ENCODE measurements at regions not wholly inside any gene's neighbourhood (a gene's known extent, or its start where the extent isn't known, plus 50 kb on each side); places are given as distances from the start of the nearest gene placed in this dataset.

DNA sequence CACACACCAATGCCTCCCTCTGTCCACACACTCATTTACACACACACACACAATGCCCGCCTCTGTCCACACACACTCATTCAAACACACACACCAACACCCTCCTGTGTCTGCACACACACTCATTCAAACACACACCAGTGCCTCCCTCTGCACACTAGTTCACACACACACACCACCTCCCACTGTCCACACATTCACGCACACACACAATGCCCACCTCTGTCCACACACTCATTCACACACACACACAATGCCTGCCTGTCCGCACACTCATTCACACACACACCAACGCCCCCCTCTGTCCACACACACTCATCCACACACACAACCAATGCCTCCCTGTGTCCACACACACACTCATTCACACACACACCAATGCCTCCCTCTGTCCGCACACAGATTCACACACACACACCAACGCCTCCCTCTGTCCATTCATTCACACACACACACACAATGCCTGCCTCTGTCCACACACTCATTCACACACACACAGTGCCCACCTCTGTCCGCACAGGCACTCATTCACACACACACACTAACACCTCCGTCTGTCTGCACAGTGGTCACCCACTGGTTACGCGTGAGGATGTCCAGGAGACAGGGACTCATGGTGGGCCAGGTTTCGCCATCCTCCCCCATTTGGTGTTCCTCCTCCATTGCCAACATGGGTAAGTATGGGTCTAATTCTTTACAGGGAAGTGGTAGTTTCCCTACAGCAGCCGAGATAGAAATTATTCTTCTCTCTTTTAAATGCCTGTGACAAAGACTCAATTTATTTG lies 62.4 kb upstream of the THBS2 start:
- DNase-seq (ENCODE audit: low read depth, low spot score): no peak
- H3K27ac ChIP-seq (ENCODE audit: low read depth, low read length): no peak overlapping the region
- H3K4me1 ChIP-seq (ENCODE audit: control insufficient read depth in 1 of 2, insufficient read depth in 2 of 2, low read length in 2 of 2): no peaks in the 10 kb centered on the region
- no peak overlapping the region for H3K4me2 ChIP-seq (ENCODE audit: low read length)
- H2AFZ ChIP-seq (ENCODE audit: low read depth, low read length, poor library complexity, severe bottlenecking): no peak overlapping the region
- H3K4me3 ChIP-seq (replicated peaks in 1 of 2; ENCODE audit: low read depth in 1 of 2, low read length in 2 of 2): no peak overlapping the region
- BruUV-seq (replicated peaks): no TSS peak
- no peaks in the 10 kb centered on the region for H3K27me3 ChIP-seq (ENCODE audit: insufficient read depth, low read length)
- no peaks in the 10 kb centered on the region for H3K79me2 ChIP-seq (ENCODE audit: insufficient read depth, low read length)
- no peaks in the 10 kb centered on the region; a peak in 1 of 4 replicates for H3K9me3 ChIP-seq (ENCODE audit: control insufficient read depth in 1 of 2, insufficient read depth in 1 of 2, low read depth in 1 of 2, low read length in 2 of 2)
- no peak for TF ChIP-seq POLR2AphosphoS5 (IDR thresholded peaks at IDR 0.05; ENCODE audit: low read depth, low read length)
- no peak for TF ChIP-seq ZNF274 (IDR thresholded peaks at IDR 0.05; ENCODE audit: low read depth, low read length)
- TF ChIP-seq, protein P1, sequence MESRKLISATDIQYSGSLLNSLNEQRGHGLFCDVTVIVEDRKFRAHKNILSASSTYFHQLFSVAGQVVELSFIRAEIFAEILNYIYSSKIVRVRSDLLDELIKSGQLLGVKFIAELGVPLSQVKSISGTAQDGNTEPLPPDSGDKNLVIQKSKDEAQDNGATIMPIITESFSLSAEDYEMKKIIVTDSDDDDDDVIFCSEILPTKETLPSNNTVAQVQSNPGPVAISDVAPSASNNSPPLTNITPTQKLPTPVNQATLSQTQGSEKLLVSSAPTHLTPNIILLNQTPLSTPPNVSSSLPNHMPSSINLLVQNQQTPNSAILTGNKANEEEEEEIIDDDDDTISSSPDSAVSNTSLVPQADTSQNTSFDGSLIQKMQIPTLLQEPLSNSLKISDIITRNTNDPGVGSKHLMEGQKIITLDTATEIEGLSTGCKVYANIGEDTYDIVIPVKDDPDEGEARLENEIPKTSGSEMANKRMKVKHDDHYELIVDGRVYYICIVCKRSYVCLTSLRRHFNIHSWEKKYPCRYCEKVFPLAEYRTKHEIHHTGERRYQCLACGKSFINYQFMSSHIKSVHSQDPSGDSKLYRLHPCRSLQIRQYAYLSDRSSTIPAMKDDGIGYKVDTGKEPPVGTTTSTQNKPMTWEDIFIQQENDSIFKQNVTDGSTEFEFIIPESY (IDR thresholded peaks at IDR 0.05; ENCODE audit: extremely low read depth, insufficient replicate concordance, low read length): no peak
- TF ChIP-seq JUND (IDR thresholded peaks at IDR 0.05): no peak
- TF ChIP-seq FOSL1 (IDR thresholded peaks at IDR 0.05; ENCODE audit: low read depth): no peak
- no peak for TF ChIP-seq SP1 (IDR thresholded peaks at IDR 0.05; ENCODE audit: low read depth)
- no peak for TF ChIP-seq CEBPB (IDR thresholded peaks at IDR 0.05; ENCODE audit: low read depth)
- TF ChIP-seq, protein P2, sequence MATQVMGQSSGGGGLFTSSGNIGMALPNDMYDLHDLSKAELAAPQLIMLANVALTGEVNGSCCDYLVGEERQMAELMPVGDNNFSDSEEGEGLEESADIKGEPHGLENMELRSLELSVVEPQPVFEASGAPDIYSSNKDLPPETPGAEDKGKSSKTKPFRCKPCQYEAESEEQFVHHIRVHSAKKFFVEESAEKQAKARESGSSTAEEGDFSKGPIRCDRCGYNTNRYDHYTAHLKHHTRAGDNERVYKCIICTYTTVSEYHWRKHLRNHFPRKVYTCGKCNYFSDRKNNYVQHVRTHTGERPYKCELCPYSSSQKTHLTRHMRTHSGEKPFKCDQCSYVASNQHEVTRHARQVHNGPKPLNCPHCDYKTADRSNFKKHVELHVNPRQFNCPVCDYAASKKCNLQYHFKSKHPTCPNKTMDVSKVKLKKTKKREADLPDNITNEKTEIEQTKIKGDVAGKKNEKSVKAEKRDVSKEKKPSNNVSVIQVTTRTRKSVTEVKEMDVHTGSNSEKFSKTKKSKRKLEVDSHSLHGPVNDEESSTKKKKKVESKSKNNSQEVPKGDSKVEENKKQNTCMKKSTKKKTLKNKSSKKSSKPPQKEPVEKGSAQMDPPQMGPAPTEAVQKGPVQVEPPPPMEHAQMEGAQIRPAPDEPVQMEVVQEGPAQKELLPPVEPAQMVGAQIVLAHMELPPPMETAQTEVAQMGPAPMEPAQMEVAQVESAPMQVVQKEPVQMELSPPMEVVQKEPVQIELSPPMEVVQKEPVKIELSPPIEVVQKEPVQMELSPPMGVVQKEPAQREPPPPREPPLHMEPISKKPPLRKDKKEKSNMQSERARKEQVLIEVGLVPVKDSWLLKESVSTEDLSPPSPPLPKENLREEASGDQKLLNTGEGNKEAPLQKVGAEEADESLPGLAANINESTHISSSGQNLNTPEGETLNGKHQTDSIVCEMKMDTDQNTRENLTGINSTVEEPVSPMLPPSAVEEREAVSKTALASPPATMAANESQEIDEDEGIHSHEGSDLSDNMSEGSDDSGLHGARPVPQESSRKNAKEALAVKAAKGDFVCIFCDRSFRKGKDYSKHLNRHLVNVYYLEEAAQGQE (IDR thresholded peaks at IDR 0.05; ENCODE audit: low read depth): no peak
- no peak for TF ChIP-seq CBX3 (IDR thresholded peaks at IDR 0.05; ENCODE audit: low read depth)
- TF ChIP-seq, protein P3, sequence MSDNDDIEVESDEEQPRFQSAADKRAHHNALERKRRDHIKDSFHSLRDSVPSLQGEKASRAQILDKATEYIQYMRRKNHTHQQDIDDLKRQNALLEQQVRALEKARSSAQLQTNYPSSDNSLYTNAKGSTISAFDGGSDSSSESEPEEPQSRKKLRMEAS (IDR thresholded peaks at IDR 0.05): no peak
- TF ChIP-seq SIN3A (IDR thresholded peaks at IDR 0.05; ENCODE audit: low read depth): no peak
- TF ChIP-seq EZH2phosphoT487 (IDR thresholded peaks at IDR 0.05; ENCODE audit: borderline replicate concordance): no peak
- intact Hi-C loops (cut with micrococcal nuclease): no loop called here
- H4K20me1 ChIP-seq (ENCODE audit: insufficient read depth): no peaks in the 10 kb centered on the region
- no peaks in the 10 kb centered on the region for H3K9me2 ChIP-seq (ENCODE audit: insufficient read depth)
- H3K36me3 ChIP-seq (ENCODE audit: control insufficient read depth in 1 of 2, insufficient read depth in 2 of 2, low read length in 2 of 2): no peaks in the 10 kb centered on the region
- ChIA-PET RAD21 (ENCODE audit: low non-redundant PET in 1 of 2, low total read pairs in 2 of 2, uncharacterized antibody in 2 of 2, unreplicated experiment in 2 of 2) (no interaction called here), CTCF (no interaction called here), POLR2A (no interaction called here)
- ATAC-seq: no peak
- no peak overlapping the region for H3K9ac ChIP-seq (ENCODE audit: low read length)
